ENCODE measurements at regions not wholly inside any gene's neighbourhood (a gene's known extent, or its start where the extent isn't known, plus 50 kb on each side); places are given as distances from the start of the nearest gene placed in this dataset.

- TF ChIP-seq POLR2A (IDR thresholded peaks at IDR 0.05) (no peak), CTCF (IDR thresholded peaks at IDR 0.05) (no peak)
Observed at GRCh38 chr1:113191579-113192076, 118.6 kb downstream of the LRIG2 start.

Measured in Peyer's patch (tissue), 4 donors.